ENCODE measurements at regions not wholly inside any gene's neighbourhood (a gene's known extent, or its start where the extent isn't known, plus 50 kb on each side); places are given as distances from the start of the nearest gene placed in this dataset.

DNA sequence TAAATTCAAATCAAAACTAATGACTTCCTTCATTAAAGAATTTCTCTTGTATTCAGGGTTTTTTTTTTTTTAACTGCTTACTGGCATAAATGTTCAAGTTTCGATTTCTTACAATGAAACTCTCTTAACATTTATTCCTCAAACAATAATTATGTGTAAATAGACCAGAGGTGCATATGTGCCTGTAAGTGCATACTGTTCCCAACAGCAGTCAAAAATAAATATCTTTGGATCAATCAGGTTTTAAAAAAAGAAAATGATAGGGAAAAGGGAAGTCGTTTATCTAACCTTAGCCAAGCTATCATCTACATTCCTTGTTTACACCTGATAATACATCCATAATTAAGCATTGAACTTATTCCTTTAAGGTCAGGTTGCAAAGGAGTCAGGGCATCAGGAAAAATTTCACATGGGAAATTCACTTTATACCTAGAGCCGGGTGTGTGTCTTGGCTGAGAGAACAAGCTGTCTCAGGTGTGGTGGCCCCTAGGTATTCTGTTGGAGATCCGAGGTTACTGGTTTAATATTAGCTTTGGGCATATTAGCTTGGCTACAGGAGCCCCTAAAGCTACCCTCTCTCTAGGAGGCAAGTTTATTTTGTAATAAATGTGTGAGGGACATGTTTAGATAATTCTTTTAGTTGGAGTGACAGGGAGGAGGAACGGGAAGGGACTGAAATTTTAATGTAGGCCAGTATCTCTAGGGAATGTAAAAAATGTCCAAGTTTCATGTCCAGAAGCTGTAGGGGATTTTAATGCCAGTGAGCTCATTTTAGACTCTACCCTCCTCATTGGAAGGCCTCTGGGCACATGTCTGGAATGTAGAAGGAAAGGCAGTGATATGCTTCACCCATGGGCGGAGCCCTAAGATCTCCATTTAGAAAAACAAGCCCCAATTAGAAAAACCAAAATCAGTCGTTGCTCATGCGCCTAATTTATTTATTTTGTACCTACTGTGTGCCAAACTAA lies 327.9 kb upstream of the PROX1 start:
- Mint-ChIP-seq H3K27me3 (ENCODE audit: low read depth) (peaks cover 6% of the 10 kb centered on the region), H3K4me3 (ENCODE audit: unreplicated experiment) (no peak overlapping the region), H3K27ac (ENCODE audit: unreplicated experiment) (no peak overlapping the region), H3K4me1 (ENCODE audit: low read depth) (no peaks in the 10 kb centered on the region), H3K9me3 (ENCODE audit: low read depth) (no peaks in the 10 kb centered on the region), H3K36me3 (ENCODE audit: low read depth) (no peaks in the 10 kb centered on the region)
- no peak for DNase-seq (ENCODE audit: low spot score)
- TF ChIP-seq, protein P1, sequence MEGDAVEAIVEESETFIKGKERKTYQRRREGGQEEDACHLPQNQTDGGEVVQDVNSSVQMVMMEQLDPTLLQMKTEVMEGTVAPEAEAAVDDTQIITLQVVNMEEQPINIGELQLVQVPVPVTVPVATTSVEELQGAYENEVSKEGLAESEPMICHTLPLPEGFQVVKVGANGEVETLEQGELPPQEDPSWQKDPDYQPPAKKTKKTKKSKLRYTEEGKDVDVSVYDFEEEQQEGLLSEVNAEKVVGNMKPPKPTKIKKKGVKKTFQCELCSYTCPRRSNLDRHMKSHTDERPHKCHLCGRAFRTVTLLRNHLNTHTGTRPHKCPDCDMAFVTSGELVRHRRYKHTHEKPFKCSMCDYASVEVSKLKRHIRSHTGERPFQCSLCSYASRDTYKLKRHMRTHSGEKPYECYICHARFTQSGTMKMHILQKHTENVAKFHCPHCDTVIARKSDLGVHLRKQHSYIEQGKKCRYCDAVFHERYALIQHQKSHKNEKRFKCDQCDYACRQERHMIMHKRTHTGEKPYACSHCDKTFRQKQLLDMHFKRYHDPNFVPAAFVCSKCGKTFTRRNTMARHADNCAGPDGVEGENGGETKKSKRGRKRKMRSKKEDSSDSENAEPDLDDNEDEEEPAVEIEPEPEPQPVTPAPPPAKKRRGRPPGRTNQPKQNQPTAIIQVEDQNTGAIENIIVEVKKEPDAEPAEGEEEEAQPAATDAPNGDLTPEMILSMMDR (IDR thresholded peaks at IDR 0.05), result no peak

DNA sequence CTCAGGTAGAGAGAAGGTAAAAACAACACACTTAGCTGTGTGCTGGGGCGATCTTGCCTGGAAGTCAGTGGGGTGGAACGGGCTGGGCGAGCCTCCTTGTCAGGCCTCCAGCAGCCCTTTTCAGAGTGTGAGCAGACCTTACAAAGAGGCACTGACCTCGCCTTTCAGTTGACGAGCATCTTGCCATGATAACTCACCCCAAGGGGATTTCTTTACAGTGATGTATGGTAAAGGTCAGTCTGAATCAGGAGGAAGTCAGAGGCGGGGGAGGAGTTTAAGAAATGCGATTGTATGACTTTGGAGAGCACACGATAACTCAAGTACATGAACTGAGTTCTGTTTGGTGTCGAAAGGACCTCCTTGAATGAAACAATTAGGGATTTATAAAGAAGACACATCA lies 326.5 kb upstream of the PROX1 start:
- Mint-ChIP-seq H3K27me3 (ENCODE audit: low read depth) (peaks cover 6% of the 10 kb centered on the region), H3K4me3 (ENCODE audit: unreplicated experiment) (no peak overlapping the region), H3K4me1 (ENCODE audit: low read depth) (no peaks in the 10 kb centered on the region), H3K27ac (ENCODE audit: unreplicated experiment) (no peak overlapping the region), H3K36me3 (ENCODE audit: low read depth) (no peaks in the 10 kb centered on the region), H3K9me3 (ENCODE audit: low read depth) (no peaks in the 10 kb centered on the region)
- TF ChIP-seq, protein P1 (IDR thresholded peaks at IDR 0.05), result no peak
- no peak for DNase-seq (ENCODE audit: low spot score)

- Mint-ChIP-seq H3K27me3 (ENCODE audit: low read depth) (peaks cover 7% of the 10 kb centered on the region), H3K36me3 (ENCODE audit: low read depth) (no peaks in the 10 kb centered on the region), H3K27ac (ENCODE audit: unreplicated experiment) (no peak overlapping the region), H3K4me1 (ENCODE audit: low read depth) (no peaks in the 10 kb centered on the region), H3K9me3 (ENCODE audit: low read depth) (no peaks in the 10 kb centered on the region), H3K4me3 (ENCODE audit: unreplicated experiment) (no peak overlapping the region)
- TF ChIP-seq, protein P1 (IDR thresholded peaks at IDR 0.05), result no peak
- no peak for DNase-seq (ENCODE audit: low spot score)
These were observed 321.7 kb upstream of the PROX1 start for GRCh38 chr1:213666113-213666512.

GRCh38 chr1:213666922-213667321 lies 320.9 kb upstream of the PROX1 start:
- H3K27me3 Mint-ChIP-seq (ENCODE audit: low read depth), result peaks cover 4% of the 10 kb centered on the region
- TF ChIP-seq, protein P1 (IDR thresholded peaks at IDR 0.05), result no peak

DNA sequence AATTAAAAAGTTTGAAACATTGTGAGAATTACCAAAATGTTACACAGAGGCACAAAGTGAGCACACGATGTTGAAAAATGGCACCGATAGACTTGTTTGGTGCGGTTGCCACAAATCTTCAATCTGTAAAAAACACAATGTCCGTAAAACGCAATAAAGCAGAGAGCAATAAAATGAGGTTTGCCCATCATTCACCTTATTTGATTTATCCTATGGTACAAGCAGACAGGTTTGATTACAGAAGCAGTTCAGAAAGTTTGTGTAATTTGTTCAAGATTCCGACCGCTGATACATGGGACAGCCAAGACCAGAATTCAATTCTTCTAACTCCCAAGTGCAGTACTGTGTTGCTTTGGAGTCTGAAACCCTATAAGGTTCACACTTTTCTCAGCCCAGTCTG lies 318.3 kb upstream of the PROX1 start:
- TF ChIP-seq, protein P1 (IDR thresholded peaks at IDR 0.05), result no peak
- no peak overlapping the region for H3K27ac Mint-ChIP-seq (ENCODE audit: unreplicated experiment)
- H3K4me3 Mint-ChIP-seq (ENCODE audit: unreplicated experiment), result no peak overlapping the region
- DNase-seq (ENCODE audit: low spot score), result no peak
- H3K36me3 Mint-ChIP-seq (ENCODE audit: low read depth), result no peaks in the 10 kb centered on the region
- no peaks in the 10 kb centered on the region for H3K9me3 Mint-ChIP-seq (ENCODE audit: low read depth)
- H3K4me1 Mint-ChIP-seq (ENCODE audit: low read depth), result no peaks in the 10 kb centered on the region
- H3K27me3 Mint-ChIP-seq (ENCODE audit: low read depth), result peaks cover 4% of the 10 kb centered on the region

More at GRCh38 chr1:213666922-213667321, 320.9 kb upstream of the PROX1 start:
- H3K27ac Mint-ChIP-seq (ENCODE audit: unreplicated experiment), result no peak overlapping the region
- H3K36me3 Mint-ChIP-seq (ENCODE audit: low read depth), result no peaks in the 10 kb centered on the region
- no peaks in the 10 kb centered on the region for H3K4me1 Mint-ChIP-seq (ENCODE audit: low read depth)
- DNase-seq (ENCODE audit: low spot score), result no peak
- no peaks in the 10 kb centered on the region for H3K9me3 Mint-ChIP-seq (ENCODE audit: low read depth)
- no peak overlapping the region for H3K4me3 Mint-ChIP-seq (ENCODE audit: unreplicated experiment)
